Natural killer cell (primary cell): ENCODE measurements at regions not wholly inside any gene's neighbourhood (a gene's known extent, or its start where the extent isn't known, plus 50 kb on each side); places are given as distances from the start of the nearest gene placed in this dataset.
A peak's percentile ranks its signal among the peaks of the same experiment; 100 is the strongest.

Experiments used
- ATAC-seq, 3 donors: fragments of 150-1000 bp in 2 of 3; fragments of 200-7000 bp in 1 of 3; cut with Tn5 transposase; 1 replicate in 1 of 3; 2 replicates in 2 of 3; pipeline ENCODE4 v1.10.0; 2021; ENCODE audit warnings: mild to moderate bottlenecking in 2 of 3, moderate library complexity in 2 of 3
- DNase-seq, 2 donors: peaks; one replicate each; pipeline versions ENCODE4 v3.0.0 to v3.0.0-alpha.2; 2013 to 2021; ENCODE audit warnings: mixed read lengths in 1 of 2
- H3K27ac ChIP-seq: one replicate; pipeline ENCODE4 v1.5.1; 2013; ENCODE audit warnings: mild to moderate bottlenecking, low read length
- H3K27me3 ChIP-seq: one replicate; pipeline ENCODE4 v1.6.1; 2013; ENCODE audit warnings: low read length; ENCODE audit not compliant: control insufficient read depth, insufficient read depth
- H3K36me3 ChIP-seq: one replicate; pipeline ENCODE4 v1.6.1; 2013; ENCODE audit warnings: low read length; ENCODE audit not compliant: control insufficient read depth, insufficient read depth
- H3K4me1 ChIP-seq: one replicate; pipeline ENCODE4 v1.6.1; 2013; ENCODE audit warnings: low read length; ENCODE audit not compliant: control insufficient read depth, insufficient read depth
- H3K4me3 ChIP-seq: one replicate; pipeline ENCODE4 v1.5.1; 2013; ENCODE audit warnings: low read length
- H3K9me3 ChIP-seq: one replicate; pipeline ENCODE4 v1.6.1; 2013; ENCODE audit warnings: low read length; ENCODE audit not compliant: control insufficient read depth, insufficient read depth
- H3K27ac Mint-ChIP-seq, 2 donors: one replicate each; pipeline ENCODE4 v1.8.0; 2022; ENCODE audit warnings: mild to moderate bottlenecking in 2 of 2, mixed read lengths in 2 of 2, moderate library complexity in 1 of 2
- H3K27me3 Mint-ChIP-seq, 2 donors: one replicate each; pipeline ENCODE4 v1.8.0; 2022; ENCODE audit warnings: low read depth in 2 of 2, mixed read lengths in 2 of 2
- H3K36me3 Mint-ChIP-seq: one replicate; pipeline ENCODE4 v1.8.0; 2022; ENCODE audit warnings: mixed read lengths
- H3K4me1 Mint-ChIP-seq, 2 donors: one replicate each; pipeline ENCODE4 v1.8.0; 2022; ENCODE audit warnings: mixed read lengths in 2 of 2
- H3K4me3 Mint-ChIP-seq: one replicate; pipeline ENCODE4 v1.8.0; 2022; ENCODE audit warnings: mild to moderate bottlenecking, moderate library complexity, mixed read lengths
- H3K9me3 Mint-ChIP-seq, 2 donors: one replicate each; pipeline ENCODE4 v1.8.0; 2022; ENCODE audit warnings: mixed read lengths in 2 of 2
- WGBS: methylation state at CpG from one replicate; pipeline ENCODE4 v1.1.7; 2013; ENCODE audit warnings: missing lambda C conversion rate; ENCODE audit not compliant: insufficient coverage; 5-methylcytosine and 5-hydroxymethylcytosine counted together
- intact Hi-C: fragments of 100-400 bp; cut with micrococcal nuclease; formaldehyde crosslinking; loops from one replicate; pipeline ENCODE4 v1.14.2; 2022
- TF ChIP-seq, protein P1 (sequence below): fragments of 200-600 bp; IDR thresholded peaks from one replicate; pipeline ENCODE4 v1.8.0; 2022; ENCODE audit warnings: antibody characterized with exemption

DNA sequence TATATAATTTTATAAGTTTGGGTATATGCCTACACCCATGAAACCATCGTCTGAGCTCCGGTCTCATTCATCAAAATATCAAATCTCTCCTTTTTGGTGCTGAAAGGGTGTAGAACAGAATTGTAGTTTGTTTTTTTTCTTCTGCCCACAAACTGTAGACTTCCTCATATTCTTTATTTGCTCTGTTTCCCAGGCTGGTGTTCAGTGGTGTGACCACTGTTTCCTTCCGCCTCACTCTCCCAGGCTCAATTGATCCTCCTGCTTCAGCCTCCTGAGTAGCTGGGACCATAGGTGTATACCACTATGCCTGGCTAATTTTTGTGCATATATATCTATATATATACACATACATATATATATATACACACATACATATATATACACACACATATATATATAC lies 139.6 kb upstream of the HCRTR2 start:
- intact Hi-C loops = no loop called here
- whole genome bisulfite sequencing = 88% methylated on average over 1 of the region's 3 CpGs
- no peaks in the 10 kb centered on the region for H3K27me3 Mint-ChIP-seq
- peaks cover 45 to 62% of the 10 kb centered on the region in 2 donors for H3K4me1 Mint-ChIP-seq
- H3K9me3 ChIP-seq = peaks cover 10% of the 10 kb centered on the region
- peaks cover 6 to 9% of the 10 kb centered on the region in 2 donors for H3K9me3 Mint-ChIP-seq
- peak overlapping the region; percentile 62 for H3K4me3 Mint-ChIP-seq
- no peak for DNase-seq
- no peak for ATAC-seq
- no peaks in the 10 kb centered on the region for H3K36me3 Mint-ChIP-seq
- no peaks in the 10 kb centered on the region for H3K27me3 ChIP-seq
- H3K4me3 ChIP-seq = no peak overlapping the region
- H3K4me1 ChIP-seq = peaks cover 21% of the 10 kb centered on the region
- peak overlapping the region; percentile 44 to 57 for H3K27ac Mint-ChIP-seq
- H3K27ac ChIP-seq = no peak overlapping the region
- TF ChIP-seq, protein P1, sequence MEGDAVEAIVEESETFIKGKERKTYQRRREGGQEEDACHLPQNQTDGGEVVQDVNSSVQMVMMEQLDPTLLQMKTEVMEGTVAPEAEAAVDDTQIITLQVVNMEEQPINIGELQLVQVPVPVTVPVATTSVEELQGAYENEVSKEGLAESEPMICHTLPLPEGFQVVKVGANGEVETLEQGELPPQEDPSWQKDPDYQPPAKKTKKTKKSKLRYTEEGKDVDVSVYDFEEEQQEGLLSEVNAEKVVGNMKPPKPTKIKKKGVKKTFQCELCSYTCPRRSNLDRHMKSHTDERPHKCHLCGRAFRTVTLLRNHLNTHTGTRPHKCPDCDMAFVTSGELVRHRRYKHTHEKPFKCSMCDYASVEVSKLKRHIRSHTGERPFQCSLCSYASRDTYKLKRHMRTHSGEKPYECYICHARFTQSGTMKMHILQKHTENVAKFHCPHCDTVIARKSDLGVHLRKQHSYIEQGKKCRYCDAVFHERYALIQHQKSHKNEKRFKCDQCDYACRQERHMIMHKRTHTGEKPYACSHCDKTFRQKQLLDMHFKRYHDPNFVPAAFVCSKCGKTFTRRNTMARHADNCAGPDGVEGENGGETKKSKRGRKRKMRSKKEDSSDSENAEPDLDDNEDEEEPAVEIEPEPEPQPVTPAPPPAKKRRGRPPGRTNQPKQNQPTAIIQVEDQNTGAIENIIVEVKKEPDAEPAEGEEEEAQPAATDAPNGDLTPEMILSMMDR = no peak
- H3K36me3 ChIP-seq = no peaks in the 10 kb centered on the region

GRCh38 chr6:55040102-55040848 lies 134.0 kb upstream of the HCRTR2 start:
- no peak for ATAC-seq
- no peak for DNase-seq
- Histone ChIP-seq H3K27ac (no peak overlapping the region), H3K4me3 (no peak overlapping the region), H3K36me3 (no peaks in the 10 kb centered on the region), H3K4me1 (peaks cover under 1% of the 10 kb centered on the region), H3K9me3 (no peaks in the 10 kb centered on the region), H3K27me3 (no peaks in the 10 kb centered on the region)
- intact Hi-C loops = no loop called here
- Mint-ChIP-seq H3K9me3 (peaks cover 5 to 9% of the 10 kb centered on the region in 2 donors), H3K27ac (no peak overlapping the region), H3K4me3 (no peak overlapping the region), H3K27me3 (no peaks in the 10 kb centered on the region), H3K4me1 (peaks cover 11 to 27% of the 10 kb centered on the region in 2 donors), H3K36me3 (no peaks in the 10 kb centered on the region)
- WGBS = 81% methylated on average over 3 of the region's 3 CpGs
- TF ChIP-seq, protein P1 = no peak

GRCh38 chr6:55046869-55047422 lies 127.4 kb upstream of the HCRTR2 start:
- Mint-ChIP-seq H3K27ac (peak overlapping the region; percentile 29 to 35), H3K4me3 (no peak overlapping the region), H3K36me3 (no peaks in the 10 kb centered on the region), H3K9me3 (peaks cover 0 to 3% of the 10 kb centered on the region in 2 donors), H3K4me1 (peaks cover 9 to 31% of the 10 kb centered on the region in 2 donors), H3K27me3 (no peaks in the 10 kb centered on the region)
- intact Hi-C loops = no loop called here
- ATAC-seq (no peak), DNase-seq (no peak)
- H3K4me3 ChIP-seq = no peak overlapping the region
- H3K27me3 ChIP-seq = no peaks in the 10 kb centered on the region
- no peaks in the 10 kb centered on the region for H3K4me1 ChIP-seq
- no peaks in the 10 kb centered on the region for H3K9me3 ChIP-seq
- no peak overlapping the region for H3K27ac ChIP-seq
- no peaks in the 10 kb centered on the region for H3K36me3 ChIP-seq
- WGBS = 74% methylated on average over 4 of the region's 4 CpGs
- TF ChIP-seq, protein P1 = no peak
